ENCODE measurements at regions not wholly inside any gene's neighbourhood (a gene's known extent, or its start where the extent isn't known, plus 50 kb on each side); places are given as distances from the start of the nearest gene placed in this dataset.
"Not testable (repeated sequence)": the region's sequence is repeated elsewhere in the genome, so short reads cannot be mapped to it uniquely, and the experiment has no call there.

DNA sequence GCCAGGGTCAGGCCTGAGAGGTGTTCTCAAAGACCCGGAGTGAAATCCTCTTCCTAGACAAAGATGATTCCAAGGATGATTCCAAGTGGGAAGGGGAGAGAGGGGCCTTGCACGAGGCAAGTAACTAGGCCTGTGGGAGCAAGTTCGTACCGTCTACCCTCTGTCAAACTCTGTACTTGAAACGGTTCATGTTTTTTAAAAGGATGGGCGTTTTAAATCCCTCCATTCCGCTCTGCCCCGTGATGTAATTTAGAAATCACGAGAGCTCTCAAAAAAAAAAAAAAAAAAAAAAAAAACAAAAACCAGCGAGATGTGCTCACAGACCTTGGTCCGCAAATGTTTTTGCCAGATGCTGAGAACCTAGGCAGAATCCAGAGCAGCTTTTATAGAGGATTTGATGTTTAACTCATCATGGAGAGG lies 114.7 kb upstream of the CARD11 start:
- POLR2A ChIA-PET = no interaction called here
- Mint-ChIP-seq H3K36me3 (no peaks in the 10 kb centered on the region), H3K27me3 (peaks cover 5% of the 10 kb centered on the region), H3K4me3 (no peak overlapping the region), H3K9me3 (peaks cover 6% of the 10 kb centered on the region), H3K4me1 (peaks cover 14% of the 10 kb centered on the region), H3K27ac (no peak overlapping the region)
- no peak for DNase-seq
- ATAC-seq (ENCODE audit: low read depth) = no peak

DNA sequence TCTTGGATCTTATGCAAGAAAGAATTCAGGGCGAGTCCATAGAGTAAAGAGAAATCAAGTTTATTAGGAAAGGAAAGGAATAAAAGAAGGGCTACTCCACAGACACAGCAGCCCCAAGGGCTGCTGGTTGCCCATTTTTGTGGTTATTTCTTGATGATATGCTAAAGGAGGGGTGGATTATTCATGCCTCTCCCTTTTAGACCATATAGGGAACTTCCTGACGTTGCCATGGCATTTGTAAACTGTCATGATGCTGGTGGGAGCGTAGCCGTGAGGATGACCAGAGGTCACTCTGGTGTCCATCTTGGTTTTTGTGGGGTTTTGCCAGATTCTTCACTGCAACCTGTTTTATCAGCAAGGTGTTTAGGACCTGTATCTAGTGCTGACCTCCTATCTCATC lies 115.4 kb upstream of the CARD11 start:
- POLR2A ChIA-PET = no interaction called here
- no peaks in the 10 kb centered on the region for H3K36me3 Mint-ChIP-seq
- H3K27ac Mint-ChIP-seq = no peak overlapping the region
- H3K27me3 Mint-ChIP-seq = peaks cover 5% of the 10 kb centered on the region
- ATAC-seq (ENCODE audit: low read depth) (no peak), DNase-seq (no peak)
- H3K9me3 Mint-ChIP-seq = peaks cover 6% of the 10 kb centered on the region
- no peak overlapping the region for H3K4me3 Mint-ChIP-seq
- peaks cover 10% of the 10 kb centered on the region for H3K4me1 Mint-ChIP-seq

DNA sequence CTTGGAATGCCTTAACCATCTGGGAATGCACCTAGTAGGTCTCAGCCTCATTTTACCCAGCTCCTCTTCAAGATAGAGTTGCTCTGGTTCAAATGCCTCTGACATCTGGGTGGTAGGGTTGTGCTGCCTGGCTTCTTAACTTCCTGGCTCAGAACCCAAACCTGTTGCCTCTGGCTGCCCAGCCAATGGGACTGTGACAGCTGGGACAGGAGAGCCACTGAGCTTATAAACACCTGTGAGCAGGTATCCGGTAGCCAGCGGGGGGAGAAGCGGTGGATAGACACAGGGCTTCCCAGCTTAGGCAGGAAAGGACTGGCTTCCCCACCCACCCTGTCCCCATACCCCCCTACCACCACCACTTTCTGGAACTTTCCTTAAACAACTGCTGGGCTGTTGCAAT lies 115.8 kb upstream of the CARD11 start:
- no peak overlapping the region for H3K27ac Mint-ChIP-seq
- H3K36me3 Mint-ChIP-seq = no peaks in the 10 kb centered on the region

DNA sequence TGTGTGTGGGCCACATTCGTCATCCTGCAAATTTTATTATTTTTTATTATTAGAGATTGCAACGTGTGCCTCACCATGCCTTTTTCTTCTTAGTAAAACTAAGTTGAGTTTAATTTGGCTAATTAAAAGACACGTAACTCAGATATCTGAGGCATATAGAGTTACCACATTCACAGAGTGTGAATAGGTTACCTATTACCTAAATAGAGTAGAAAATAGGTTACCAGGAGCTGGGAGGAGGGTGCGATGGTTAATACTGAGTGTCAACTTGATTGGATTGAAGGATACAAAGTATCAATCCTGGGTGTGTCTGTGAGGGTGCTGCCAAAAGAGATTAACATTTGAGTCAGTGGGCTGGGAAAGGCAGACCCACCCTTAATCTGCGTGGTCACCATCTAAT lies 116.3 kb upstream of the CARD11 start:
- H3K27ac Mint-ChIP-seq; H3K27me3 Mint-ChIP-seq; H3K36me3 Mint-ChIP-seq; H3K4me1 Mint-ChIP-seq; ATAC-seq (ENCODE audit: low read depth); POLR2A ChIA-PET; DNase-seq; H3K9me3 Mint-ChIP-seq; H3K4me3 Mint-ChIP-seq: not testable (repeated sequence)

More for the DNA sequence above, 115.8 kb upstream of the CARD11 start:
- H3K4me1 Mint-ChIP-seq = peaks cover 8% of the 10 kb centered on the region
- no peak overlapping the region for H3K4me3 Mint-ChIP-seq
- no peak for ATAC-seq (ENCODE audit: low read depth)
- no peak for DNase-seq
- POLR2A ChIA-PET = no interaction called here
- peaks cover 5% of the 10 kb centered on the region for H3K27me3 Mint-ChIP-seq
- peaks cover 6% of the 10 kb centered on the region for H3K9me3 Mint-ChIP-seq

DNA sequence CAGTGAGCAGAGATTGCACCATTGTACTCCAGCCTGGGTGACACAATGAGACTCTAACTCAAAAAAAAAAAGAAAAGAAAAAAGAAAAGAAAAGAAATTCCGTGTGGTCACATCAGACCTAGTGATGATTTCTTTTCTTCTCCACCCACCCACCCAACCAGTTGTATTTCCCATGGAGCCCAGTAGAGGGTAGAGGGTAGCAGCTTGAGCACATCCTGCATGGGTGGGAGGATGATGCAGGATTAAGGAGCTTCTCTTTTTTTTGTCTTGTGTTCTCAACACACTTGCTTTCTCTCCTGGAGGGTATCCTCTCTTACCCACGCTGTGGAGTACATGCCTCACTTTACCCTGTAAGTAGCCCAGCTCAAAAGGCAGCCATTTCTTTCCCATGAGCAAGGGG lies 118.6 kb upstream of the CARD11 start:
- POLR2A ChIA-PET = no interaction called here
- no peak for ATAC-seq (ENCODE audit: low read depth)
- H3K27ac Mint-ChIP-seq = no peak overlapping the region
- H3K4me1 Mint-ChIP-seq = peaks cover 2% of the 10 kb centered on the region
- no peak overlapping the region for H3K4me3 Mint-ChIP-seq
- no peaks in the 10 kb centered on the region for H3K36me3 Mint-ChIP-seq
- peaks cover 12% of the 10 kb centered on the region for H3K27me3 Mint-ChIP-seq
- H3K9me3 Mint-ChIP-seq = peaks cover 5% of the 10 kb centered on the region
- no peak for DNase-seq

DNA sequence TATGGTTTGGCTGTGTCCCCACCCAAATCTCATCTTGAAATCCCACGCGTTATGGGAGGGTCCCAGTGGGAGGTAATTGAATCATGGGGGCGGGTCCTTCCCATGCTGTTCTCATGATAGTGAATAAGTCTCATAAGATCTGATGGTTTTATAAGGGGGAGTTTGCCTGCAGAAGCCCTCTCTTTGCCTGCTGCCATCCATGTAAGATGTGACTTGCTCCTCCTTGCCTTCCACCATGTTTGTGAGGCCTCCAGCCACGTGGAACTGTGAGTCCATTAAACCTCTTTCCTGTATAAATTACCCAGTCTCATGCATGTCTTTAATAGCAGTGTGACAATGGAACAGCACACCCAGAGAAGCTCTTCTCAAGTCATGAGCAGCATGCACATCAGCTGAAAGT lies 119.1 kb upstream of the CARD11 start:
- ATAC-seq (ENCODE audit: low read depth); H3K36me3 Mint-ChIP-seq; POLR2A ChIA-PET; H3K27ac Mint-ChIP-seq; H3K9me3 Mint-ChIP-seq; H3K4me1 Mint-ChIP-seq; H3K4me3 Mint-ChIP-seq; DNase-seq: not testable (repeated sequence)
- H3K27me3 Mint-ChIP-seq = peaks cover 13% of the 10 kb centered on the region

DNA sequence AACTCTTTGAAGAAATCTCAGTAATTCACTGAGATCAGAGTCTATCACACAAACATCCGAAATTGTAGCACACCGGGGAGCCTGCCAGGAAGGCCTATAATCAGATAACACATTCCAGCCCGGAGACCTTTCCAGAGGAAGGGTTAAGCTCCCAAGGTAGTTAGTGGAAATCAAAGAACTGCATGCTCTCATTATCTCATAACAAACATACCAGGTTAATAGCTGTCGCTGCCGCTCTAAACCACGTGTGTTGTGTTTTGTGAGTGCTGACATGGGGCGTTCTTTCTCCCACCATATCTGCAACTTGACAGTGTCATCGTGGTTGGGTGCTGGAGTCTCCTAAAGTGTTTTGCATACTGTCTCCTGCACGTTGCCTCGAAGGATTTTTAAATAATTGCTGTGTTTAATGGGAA lies 120.7 kb upstream of the CARD11 start:
- Mint-ChIP-seq H3K9me3 (peaks cover 5% of the 10 kb centered on the region), H3K4me1 (peaks cover 4% of the 10 kb centered on the region), H3K27me3 (peaks cover 11% of the 10 kb centered on the region), H3K36me3 (no peaks in the 10 kb centered on the region), H3K27ac (no peak overlapping the region), H3K4me3 (no peak overlapping the region)
- DNase-seq = no peak
- POLR2A ChIA-PET = no interaction called here
- no peak for ATAC-seq (ENCODE audit: low read depth)

DNA sequence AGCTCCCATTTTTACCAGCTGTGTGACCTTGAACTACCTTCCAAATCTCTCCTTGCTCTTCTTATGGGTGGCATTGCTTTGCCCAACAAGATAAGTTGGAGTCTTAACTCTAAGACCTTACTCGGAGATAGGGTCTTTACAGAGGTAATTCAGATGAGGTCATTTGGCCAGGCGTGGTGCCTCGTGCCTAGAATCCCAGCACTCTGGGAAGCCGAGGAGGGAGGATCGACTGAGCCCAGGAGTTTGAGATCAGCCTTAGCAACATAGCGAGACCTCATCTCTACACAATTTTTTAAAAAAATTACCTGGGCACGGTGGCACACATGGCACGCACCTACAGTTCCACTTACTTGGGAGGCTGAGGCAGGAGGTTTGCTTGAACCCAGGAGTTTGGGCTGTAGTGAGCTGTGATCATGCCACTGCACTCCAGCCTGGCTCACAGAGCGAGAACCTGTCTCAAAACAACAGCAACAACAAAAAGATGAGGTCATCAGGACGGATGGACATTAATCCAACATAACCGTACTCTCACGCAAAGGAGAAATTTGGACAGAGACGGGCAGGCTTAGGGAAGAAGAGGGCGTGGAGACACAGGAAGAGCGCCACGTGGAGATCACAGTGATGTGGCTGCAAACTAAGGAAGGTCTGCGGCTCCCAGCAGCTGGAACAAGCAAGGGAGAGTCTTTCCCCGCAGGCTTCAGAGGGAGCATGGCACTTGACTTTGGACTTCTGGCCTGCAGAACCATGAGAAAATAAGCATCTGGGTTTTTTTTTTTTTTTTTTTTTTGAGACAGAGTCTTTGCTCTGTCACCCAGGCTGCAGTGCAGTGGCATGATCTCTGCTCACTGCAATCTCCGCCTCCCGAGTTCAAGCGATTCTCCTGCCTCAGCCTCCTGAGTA lies 122.3 kb upstream of the CARD11 start:
- no peak for DNase-seq
- Mint-ChIP-seq H3K9me3 (peaks cover 5% of the 10 kb centered on the region), H3K4me3 (no peak overlapping the region), H3K27me3 (peaks cover 13% of the 10 kb centered on the region), H3K4me1 (peaks cover 6% of the 10 kb centered on the region), H3K27ac (no peak overlapping the region), H3K36me3 (no peaks in the 10 kb centered on the region)
- POLR2A ChIA-PET = no interaction called here
- ATAC-seq (ENCODE audit: low read depth) = no peak

DNA sequence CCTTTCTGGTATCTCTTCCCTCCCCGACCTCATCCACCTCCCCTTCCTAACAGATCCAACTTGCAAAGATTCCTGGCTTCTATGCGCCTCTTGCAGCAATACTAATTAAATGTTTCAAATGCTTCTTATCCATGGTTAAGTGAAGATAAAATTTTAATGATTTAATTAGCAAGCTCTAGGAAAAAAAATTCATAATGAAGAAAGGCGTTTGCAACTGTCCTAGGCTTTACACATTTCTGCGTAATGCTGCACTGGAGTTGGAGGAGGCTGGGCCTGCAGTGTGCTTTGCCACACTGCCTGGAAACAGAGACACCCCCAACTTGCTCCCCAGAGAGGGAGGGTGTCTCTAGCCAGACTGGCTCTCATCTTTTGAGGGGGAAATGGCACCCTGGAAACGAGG lies 123.9 kb upstream of the CARD11 start:
- no peak overlapping the region for H3K4me3 Mint-ChIP-seq
- peaks cover 8% of the 10 kb centered on the region for H3K9me3 Mint-ChIP-seq
- H3K27ac Mint-ChIP-seq = no peak overlapping the region
- peaks cover 2% of the 10 kb centered on the region for H3K36me3 Mint-ChIP-seq
- peaks cover 13% of the 10 kb centered on the region for H3K27me3 Mint-ChIP-seq
- no peak for DNase-seq
- ATAC-seq (ENCODE audit: low read depth) = no peak
- peaks cover 6% of the 10 kb centered on the region for H3K4me1 Mint-ChIP-seq
- POLR2A ChIA-PET = no interaction called here

DNA sequence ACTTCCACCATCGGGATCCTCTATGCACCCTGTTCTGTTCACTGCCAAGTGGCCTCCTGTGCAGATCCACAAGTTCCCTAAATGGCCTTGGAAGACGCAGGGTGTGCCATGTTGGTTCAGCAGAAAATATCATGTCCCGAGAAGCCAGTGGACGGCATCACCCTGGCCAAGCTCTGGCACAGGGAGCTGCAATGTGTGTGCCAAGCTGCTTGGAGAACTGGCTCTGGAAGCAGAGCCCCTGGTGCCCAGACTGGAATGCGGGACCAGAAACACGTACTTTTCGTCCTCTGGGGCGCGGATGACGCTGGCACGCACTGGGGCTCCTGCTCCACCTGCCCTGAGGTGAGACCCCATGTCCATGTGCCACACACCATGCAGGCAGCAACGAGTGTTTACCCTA lies 124.7 kb upstream of the CARD11 start:
- H3K9me3 Mint-ChIP-seq = peaks cover 4% of the 10 kb centered on the region
- H3K4me3 Mint-ChIP-seq = no peak overlapping the region
- peaks cover 6% of the 10 kb centered on the region for H3K4me1 Mint-ChIP-seq
- H3K27ac Mint-ChIP-seq = no peak overlapping the region
- ATAC-seq (ENCODE audit: low read depth) = no peak
- H3K36me3 Mint-ChIP-seq = peaks cover 2% of the 10 kb centered on the region
- no peak for DNase-seq
- peaks cover 14% of the 10 kb centered on the region for H3K27me3 Mint-ChIP-seq
- POLR2A ChIA-PET = no interaction called here

DNA sequence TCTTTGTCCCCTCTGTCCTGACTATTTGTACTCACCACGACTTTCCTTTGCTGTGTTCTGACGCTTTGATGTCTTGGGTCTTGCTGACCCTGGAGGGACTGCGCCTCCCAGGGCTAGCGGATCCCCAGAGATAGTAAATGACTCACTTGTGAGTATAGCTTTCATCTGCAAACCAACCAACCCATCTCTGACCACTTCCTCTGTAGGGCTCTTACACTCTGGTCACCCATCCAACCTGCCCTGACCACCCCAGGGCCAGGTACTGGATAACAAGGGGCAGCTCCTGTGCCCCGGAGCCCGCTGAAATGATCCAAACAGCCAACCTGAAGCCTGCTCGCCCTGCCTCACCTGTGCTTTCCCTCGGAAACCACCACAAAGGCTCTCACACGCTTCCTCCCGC lies 125.2 kb upstream of the CARD11 start:
- DNase-seq (no peak), ATAC-seq (ENCODE audit: low read depth) (no peak)
- Mint-ChIP-seq H3K9me3 (peaks cover 4% of the 10 kb centered on the region), H3K36me3 (peaks cover 2% of the 10 kb centered on the region), H3K4me1 (peaks cover 6% of the 10 kb centered on the region), H3K27ac (no peak overlapping the region), H3K27me3 (peaks cover 14% of the 10 kb centered on the region), H3K4me3 (no peak overlapping the region)
- POLR2A ChIA-PET = no interaction called here

DNA sequence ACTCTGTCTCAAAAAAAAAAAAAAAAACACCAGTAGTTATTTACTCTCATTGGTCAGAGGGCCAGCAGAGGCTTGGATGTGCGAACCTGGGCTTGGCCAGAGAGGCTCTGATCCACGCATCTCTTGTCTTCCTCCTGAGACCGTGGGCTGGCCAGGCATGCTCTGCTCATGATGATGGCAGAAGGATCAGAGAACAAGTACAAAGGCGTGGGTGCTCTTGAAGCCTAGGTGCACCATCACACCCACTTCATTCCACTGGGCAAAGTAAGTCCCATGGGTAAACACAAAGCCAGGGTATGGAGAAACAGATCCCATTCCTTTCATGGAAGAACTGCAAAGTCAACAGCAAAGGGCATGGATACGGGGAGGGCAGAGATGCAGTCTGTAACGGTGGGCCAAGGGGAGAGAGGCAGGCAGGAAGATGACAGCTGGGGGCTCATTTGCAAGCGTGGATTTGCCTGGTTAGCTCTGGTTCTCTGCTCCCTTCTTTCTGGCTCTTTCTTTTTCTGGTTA lies 128.2 kb upstream of the SDK1 start:
- no peak overlapping the region for H3K4me3 Mint-ChIP-seq
- peaks cover 4% of the 10 kb centered on the region for H3K9me3 Mint-ChIP-seq
- POLR2A ChIA-PET = no interaction called here
- H3K27ac Mint-ChIP-seq = no peak overlapping the region
- no peak for ATAC-seq (ENCODE audit: low read depth)
- no peak for DNase-seq
- H3K27me3 Mint-ChIP-seq = peaks cover 16% of the 10 kb centered on the region
- peaks cover 6% of the 10 kb centered on the region for H3K4me1 Mint-ChIP-seq
- H3K36me3 Mint-ChIP-seq = peaks cover 2% of the 10 kb centered on the region

DNA sequence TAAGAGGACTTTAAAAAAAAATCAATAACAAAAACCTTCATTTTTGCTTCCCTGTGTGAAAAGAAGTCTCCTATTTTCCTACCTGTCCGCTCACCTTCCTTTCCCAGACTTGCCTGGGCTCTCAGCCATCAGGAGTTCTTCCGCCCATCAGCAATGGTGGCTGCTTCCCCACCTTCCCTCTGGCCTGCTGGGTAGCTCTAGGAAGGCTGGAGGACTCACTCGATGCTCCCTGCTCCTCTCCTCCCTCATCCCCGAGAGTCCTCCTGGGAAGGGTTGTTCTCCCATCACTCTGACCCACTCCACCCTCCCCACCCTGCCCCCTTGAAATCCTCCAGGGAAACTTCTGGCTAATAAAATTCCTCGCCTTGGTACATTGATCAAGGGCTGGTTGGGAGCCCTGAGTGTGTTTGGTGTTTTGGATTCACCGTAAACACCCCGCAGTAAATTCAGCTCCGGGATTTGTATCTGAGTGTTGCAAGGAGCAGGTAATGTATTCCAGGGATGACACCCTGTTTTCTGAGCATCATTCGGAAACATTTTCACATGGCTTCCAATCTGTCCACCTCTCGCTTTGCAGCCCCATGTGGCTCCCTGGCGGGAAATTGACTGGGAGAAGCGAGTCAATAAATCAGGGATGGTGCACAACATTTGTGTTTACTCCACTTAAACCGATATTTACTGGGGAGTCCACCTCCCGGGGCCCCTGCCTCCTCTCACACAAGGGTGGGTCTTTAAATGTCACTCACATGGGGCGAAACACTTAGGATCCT lies 126.4 kb upstream of the SDK1 start:
- H3K4me1 Mint-ChIP-seq = peaks cover 1% of the 10 kb centered on the region
- POLR2A ChIA-PET = no interaction called here

More for the DNA sequence above, 126.4 kb upstream of the SDK1 start:
- H3K27me3 Mint-ChIP-seq = peaks cover 16% of the 10 kb centered on the region
- H3K9me3 Mint-ChIP-seq = peaks cover 4% of the 10 kb centered on the region
- no peak overlapping the region for H3K27ac Mint-ChIP-seq
- DNase-seq (no peak), ATAC-seq (ENCODE audit: low read depth) (no peak)
- no peak overlapping the region for H3K4me3 Mint-ChIP-seq
- peaks cover 2% of the 10 kb centered on the region for H3K36me3 Mint-ChIP-seq
